Neural cell (in vitro differentiated cells): ENCODE measurements at regions not wholly inside any gene's neighbourhood (a gene's known extent, or its start where the extent isn't known, plus 50 kb on each side); places are given as distances from the start of the nearest gene placed in this dataset.

ENCODE experiments used
- H2AFZ ChIP-seq: fragments of 200-600, 300-800 bp; sonication (generic), shearing (Covaris generic); 2 replicates; pipeline ENCODE4 v1.6.0; 2014; ENCODE audit warnings: low read depth, mild to moderate bottlenecking, antibody characterized with exemption, low read length, moderate library complexity
- H3F3A ChIP-seq: fragments of 200-600 bp; shearing (Covaris generic); 2 replicates; pipeline ENCODE4 v1.6.1; 2016; ENCODE audit warnings: mild to moderate bottlenecking, moderate library complexity, mixed read lengths, antibody characterized with exemption, low read length; ENCODE audit not compliant: insufficient read depth, poor library complexity, severe bottlenecking
- H3K27ac ChIP-seq: fragments of 200-600, 300-800 bp; sonication (generic), shearing (Covaris generic); 2 replicates; pipeline ENCODE4 v1.5.1; 2014; ENCODE audit warnings: mild to moderate bottlenecking, low read length, moderate library complexity
- H3K27me3 ChIP-seq: fragments of 300-800, 200-600 bp; sonication (generic), shearing (Covaris generic); 2 replicates; pipeline ENCODE4 v1.6.0; 2014; ENCODE audit warnings: mild to moderate bottlenecking, low read depth, low read length, moderate library complexity; ENCODE audit not compliant: insufficient read depth
- H3K36me3 ChIP-seq: fragments of 300-800, 200-600 bp; sonication (generic), shearing (Covaris generic); 2 replicates; pipeline ENCODE4 v1.5.1; 2014; ENCODE audit warnings: mild to moderate bottlenecking, antibody characterized with exemption, low read length, moderate library complexity; ENCODE audit not compliant: insufficient read depth
- H3K4me2 ChIP-seq: fragments of 300-800, 200-600 bp; sonication (generic), shearing (Covaris generic); 2 replicates; pipeline ENCODE4 v1.6.0; 2014; ENCODE audit warnings: mild to moderate bottlenecking, low read length
- H3K4me3 ChIP-seq: fragments of 300-800, 200-600 bp; sonication (generic), shearing (Covaris generic); 2 replicates; pipeline ENCODE4 v1.5.1; 2014; ENCODE audit warnings: mild to moderate bottlenecking, low read length, moderate library complexity
- H3K79me2 ChIP-seq: fragments of 200-600 bp; shearing (Covaris generic); replicated peaks from 2 replicates; pipeline ENCODE4 v1.6.0; 2014; ENCODE audit warnings: mild to moderate bottlenecking, low read length, moderate library complexity; ENCODE audit not compliant: insufficient read depth
- H3K9ac ChIP-seq: fragments of 300-800, 200-600 bp; sonication (generic), shearing (Covaris generic); 2 replicates; pipeline ENCODE4 v1.6.1; 2016; ENCODE audit warnings: mild to moderate bottlenecking, low read length, mixed read lengths
- H3K9me2 ChIP-seq: fragments of 200-600 bp; shearing (Covaris generic); 2 replicates; pipeline ENCODE4 v1.6.1; 2016; ENCODE audit warnings: mild to moderate bottlenecking, low read length, mixed read lengths; ENCODE audit not compliant: insufficient read depth
- H3K9me3 ChIP-seq: fragments of 200-600, 300-800 bp; sonication (generic), shearing (Covaris generic); 2 replicates; pipeline ENCODE4 v1.6.1; 2016; ENCODE audit warnings: mild to moderate bottlenecking, mixed run types, low read length, moderate library complexity, mixed read lengths
- H4K20me1 ChIP-seq: fragments of 200-600 bp; shearing (Covaris generic); 2 replicates; pipeline ENCODE4 v1.6.1; 2016; ENCODE audit warnings: mild to moderate bottlenecking, mixed run types; ENCODE audit not compliant: insufficient read depth
- EP300 ChIP-seq: fragments of 450-650 bp; conservative IDR thresholded peaks from 2 replicates; pipeline ENCODE4 v1.6.1; 2014; ENCODE audit warnings: antibody characterized with exemption, mild to moderate bottlenecking, moderate library complexity; ENCODE audit not compliant: poor library complexity, severe bottlenecking
- EZH2 ChIP-seq: fragments of 200-600, 300-800 bp; shearing (Covaris generic), sonication (generic); IDR thresholded peaks from 2 replicates; pipeline ENCODE4 v1.6.1; 2014; ENCODE audit warnings: antibody characterized with exemption, low read length, borderline replicate concordance, mild to moderate bottlenecking; ENCODE audit not compliant: insufficient read depth, poor library complexity, severe bottlenecking
- MXI1 ChIP-seq: fragments of 450-650 bp; conservative IDR thresholded peaks from 2 replicates; pipeline ENCODE4 v1.6.1; 2014; ENCODE audit warnings: antibody characterized with exemption, mild to moderate bottlenecking; ENCODE audit not compliant: poor library complexity, severe bottlenecking
- POLR2AphosphoS5 ChIP-seq: IDR thresholded peaks from 2 replicates; pipeline ENCODE4 v1.6.1; 2012
- RAD21 ChIP-seq: fragments of 450-650 bp; conservative IDR thresholded peaks from 2 replicates; pipeline ENCODE4 v1.6.1; 2014; ENCODE audit warnings: antibody characterized with exemption, mild to moderate bottlenecking, moderate library complexity
- SMC3 ChIP-seq: fragments of 450-650 bp; conservative IDR thresholded peaks from 2 replicates; pipeline ENCODE4 v1.6.1; 2014; ENCODE audit warnings: antibody characterized with exemption, mild to moderate bottlenecking, moderate library complexity; ENCODE audit not compliant: poor library complexity
- TAF1 ChIP-seq: IDR thresholded peaks from 2 replicates; pipeline ENCODE4 v1.6.1; 2012; ENCODE audit warnings: low read depth
- TF ChIP-seq, protein P1 (sequence below): IDR thresholded peaks from 2 replicates; pipeline ENCODE4 v1.6.1; 2012; ENCODE audit warnings: borderline replicate concordance

DNA sequence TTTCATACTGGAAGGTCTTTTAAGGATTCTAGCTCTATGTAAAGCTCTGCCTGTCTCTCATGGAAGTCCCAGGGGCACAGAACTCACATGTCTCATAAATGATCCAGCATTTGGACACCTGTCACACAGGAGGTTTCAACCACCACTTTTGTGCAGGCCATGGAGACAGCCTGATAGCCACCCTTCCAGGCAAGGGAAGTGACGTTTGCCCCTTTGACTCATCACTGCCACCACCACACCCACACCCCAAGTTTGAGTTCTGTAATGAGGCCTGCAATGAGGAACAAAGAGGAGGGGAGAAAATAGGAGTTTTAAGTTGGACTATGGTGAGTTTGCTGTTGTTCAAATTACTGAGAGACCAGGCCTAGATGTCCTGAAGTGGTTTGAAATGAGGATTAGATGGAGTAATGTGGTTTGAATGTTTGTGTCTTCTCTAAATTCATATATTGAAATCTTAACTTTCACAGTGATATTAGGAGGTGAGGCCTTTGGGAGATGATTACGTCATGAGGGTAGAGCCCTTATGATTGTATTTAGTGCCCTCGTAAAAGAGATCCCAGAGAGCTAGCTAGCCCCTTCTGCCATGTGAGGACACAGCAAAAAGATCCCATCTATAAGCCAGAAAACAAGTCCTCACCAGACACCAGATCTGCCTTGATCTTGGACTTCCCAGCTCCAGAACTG lies 175.3 kb upstream of the EPHA4 start:
- no peak overlapping the region for H3K9ac ChIP-seq
- H4K20me1 ChIP-seq: no peaks in the 10 kb centered on the region
- no peak overlapping the region for H3K27ac ChIP-seq
- no peaks in the 10 kb centered on the region for H3K9me2 ChIP-seq
- no peaks in the 10 kb centered on the region for H3F3A ChIP-seq
- H3K4me3 ChIP-seq: no peak overlapping the region
- no peaks in the 10 kb centered on the region for H3K79me2 ChIP-seq
- no peaks in the 10 kb centered on the region for H3K27me3 ChIP-seq
- no peaks in the 10 kb centered on the region for H3K36me3 ChIP-seq
- TF ChIP-seq, protein P1, sequence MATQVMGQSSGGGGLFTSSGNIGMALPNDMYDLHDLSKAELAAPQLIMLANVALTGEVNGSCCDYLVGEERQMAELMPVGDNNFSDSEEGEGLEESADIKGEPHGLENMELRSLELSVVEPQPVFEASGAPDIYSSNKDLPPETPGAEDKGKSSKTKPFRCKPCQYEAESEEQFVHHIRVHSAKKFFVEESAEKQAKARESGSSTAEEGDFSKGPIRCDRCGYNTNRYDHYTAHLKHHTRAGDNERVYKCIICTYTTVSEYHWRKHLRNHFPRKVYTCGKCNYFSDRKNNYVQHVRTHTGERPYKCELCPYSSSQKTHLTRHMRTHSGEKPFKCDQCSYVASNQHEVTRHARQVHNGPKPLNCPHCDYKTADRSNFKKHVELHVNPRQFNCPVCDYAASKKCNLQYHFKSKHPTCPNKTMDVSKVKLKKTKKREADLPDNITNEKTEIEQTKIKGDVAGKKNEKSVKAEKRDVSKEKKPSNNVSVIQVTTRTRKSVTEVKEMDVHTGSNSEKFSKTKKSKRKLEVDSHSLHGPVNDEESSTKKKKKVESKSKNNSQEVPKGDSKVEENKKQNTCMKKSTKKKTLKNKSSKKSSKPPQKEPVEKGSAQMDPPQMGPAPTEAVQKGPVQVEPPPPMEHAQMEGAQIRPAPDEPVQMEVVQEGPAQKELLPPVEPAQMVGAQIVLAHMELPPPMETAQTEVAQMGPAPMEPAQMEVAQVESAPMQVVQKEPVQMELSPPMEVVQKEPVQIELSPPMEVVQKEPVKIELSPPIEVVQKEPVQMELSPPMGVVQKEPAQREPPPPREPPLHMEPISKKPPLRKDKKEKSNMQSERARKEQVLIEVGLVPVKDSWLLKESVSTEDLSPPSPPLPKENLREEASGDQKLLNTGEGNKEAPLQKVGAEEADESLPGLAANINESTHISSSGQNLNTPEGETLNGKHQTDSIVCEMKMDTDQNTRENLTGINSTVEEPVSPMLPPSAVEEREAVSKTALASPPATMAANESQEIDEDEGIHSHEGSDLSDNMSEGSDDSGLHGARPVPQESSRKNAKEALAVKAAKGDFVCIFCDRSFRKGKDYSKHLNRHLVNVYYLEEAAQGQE: no peak
- TF ChIP-seq MXI1 (no peak), TAF1 (no peak), RAD21 (no peak)
- no peak overlapping the region for H2AFZ ChIP-seq
- no peak overlapping the region for H3K4me2 ChIP-seq
- H3K9me3 ChIP-seq: no peaks in the 10 kb centered on the region

DNA sequence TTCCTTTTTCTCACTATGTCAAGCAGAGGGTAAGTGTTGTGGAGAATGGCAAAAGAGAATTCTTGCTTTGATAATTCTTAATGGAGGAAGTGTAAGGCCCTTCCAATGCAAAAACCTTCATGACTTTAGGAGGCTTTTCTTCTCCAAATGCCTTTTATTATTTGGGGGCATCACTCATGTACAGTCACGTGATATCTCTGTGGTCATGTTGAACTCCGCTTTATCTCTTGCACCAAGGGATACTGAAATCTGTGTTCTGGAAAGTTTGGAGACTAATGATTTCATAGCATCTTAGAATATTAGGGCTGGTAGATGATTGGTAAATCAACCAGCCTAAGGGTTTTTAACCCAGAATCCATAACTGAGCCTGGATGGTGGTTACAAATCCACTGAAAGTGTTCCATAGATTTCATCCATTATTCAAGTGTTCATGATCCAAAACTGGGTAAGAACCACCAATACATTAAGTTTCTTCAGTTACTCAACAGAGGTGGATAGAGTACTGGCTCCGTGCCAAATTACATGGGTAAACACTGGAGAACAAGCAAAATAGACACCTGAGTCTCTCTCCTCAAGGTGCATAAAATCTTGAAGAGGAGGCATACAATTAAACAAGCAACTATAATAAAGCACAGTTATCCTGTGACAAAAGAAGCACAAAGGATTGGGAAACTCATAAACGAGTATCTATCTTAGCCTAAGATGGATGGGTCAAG lies 169.6 kb upstream of the EPHA4 start:
- no peaks in the 10 kb centered on the region for H4K20me1 ChIP-seq
- H3K27ac ChIP-seq: no peak overlapping the region
- TF ChIP-seq EZH2: no peak
- TF ChIP-seq TAF1: no peak
- TF ChIP-seq, protein P1: no peak
- no peak for TF ChIP-seq SMC3
- no peak for TF ChIP-seq EP300
- TF ChIP-seq POLR2AphosphoS5: no peak
- H3K4me2 ChIP-seq: no peak overlapping the region
- H2AFZ ChIP-seq: no peak overlapping the region
- H3K9ac ChIP-seq: no peak overlapping the region
- no peaks in the 10 kb centered on the region for H3K79me2 ChIP-seq
- H3K4me3 ChIP-seq: no peak overlapping the region
- no peaks in the 10 kb centered on the region for H3K9me2 ChIP-seq
- no peaks in the 10 kb centered on the region for H3K36me3 ChIP-seq
- no peaks in the 10 kb centered on the region for H3K9me3 ChIP-seq
- H3K27me3 ChIP-seq: no peaks in the 10 kb centered on the region
- no peaks in the 10 kb centered on the region for H3F3A ChIP-seq
